Natural killer cell (primary cell): ENCODE measurements at regions not wholly inside any gene's neighbourhood (a gene's known extent, or its start where the extent isn't known, plus 50 kb on each side); places are given as distances from the start of the nearest gene placed in this dataset.

Experiments
- ATAC-seq, 3 donors: fragments of 150-1000 bp in 2 of 3; fragments of 200-7000 bp in 1 of 3; cut with Tn5 transposase; 1 replicate in 1 of 3; 2 replicates in 2 of 3; pipeline ENCODE4 v1.10.0; 2021; ENCODE audit warnings: mild to moderate bottlenecking in 2 of 3, moderate library complexity in 2 of 3
- DNase-seq, 2 donors: peaks; one replicate each; pipeline versions ENCODE4 v3.0.0 to v3.0.0-alpha.2; 2013 to 2021; ENCODE audit warnings: mixed read lengths in 1 of 2
- H3K27ac ChIP-seq: one replicate; pipeline ENCODE4 v1.5.1; 2013; ENCODE audit warnings: mild to moderate bottlenecking, low read length
- H3K27me3 ChIP-seq: one replicate; pipeline ENCODE4 v1.6.1; 2013; ENCODE audit warnings: low read length; ENCODE audit not compliant: control insufficient read depth, insufficient read depth
- H3K36me3 ChIP-seq: one replicate; pipeline ENCODE4 v1.6.1; 2013; ENCODE audit warnings: low read length; ENCODE audit not compliant: control insufficient read depth, insufficient read depth
- H3K4me1 ChIP-seq: one replicate; pipeline ENCODE4 v1.6.1; 2013; ENCODE audit warnings: low read length; ENCODE audit not compliant: control insufficient read depth, insufficient read depth
- H3K4me3 ChIP-seq: one replicate; pipeline ENCODE4 v1.5.1; 2013; ENCODE audit warnings: low read length
- H3K9me3 ChIP-seq: one replicate; pipeline ENCODE4 v1.6.1; 2013; ENCODE audit warnings: low read length; ENCODE audit not compliant: control insufficient read depth, insufficient read depth
- H3K27ac Mint-ChIP-seq, 2 donors: one replicate each; pipeline ENCODE4 v1.8.0; 2022; ENCODE audit warnings: mild to moderate bottlenecking in 2 of 2, mixed read lengths in 2 of 2, moderate library complexity in 1 of 2
- H3K27me3 Mint-ChIP-seq, 2 donors: one replicate each; pipeline ENCODE4 v1.8.0; 2022; ENCODE audit warnings: low read depth in 2 of 2, mixed read lengths in 2 of 2
- H3K36me3 Mint-ChIP-seq: one replicate; pipeline ENCODE4 v1.8.0; 2022; ENCODE audit warnings: mixed read lengths
- H3K4me1 Mint-ChIP-seq, 2 donors: one replicate each; pipeline ENCODE4 v1.8.0; 2022; ENCODE audit warnings: mixed read lengths in 2 of 2
- H3K4me3 Mint-ChIP-seq: one replicate; pipeline ENCODE4 v1.8.0; 2022; ENCODE audit warnings: mild to moderate bottlenecking, moderate library complexity, mixed read lengths
- H3K9me3 Mint-ChIP-seq, 2 donors: one replicate each; pipeline ENCODE4 v1.8.0; 2022; ENCODE audit warnings: mixed read lengths in 2 of 2
- WGBS: methylation state at CpG from one replicate; pipeline ENCODE4 v1.1.7; 2013; ENCODE audit warnings: missing lambda C conversion rate; ENCODE audit not compliant: insufficient coverage; 5-methylcytosine and 5-hydroxymethylcytosine counted together
- intact Hi-C: fragments of 100-400 bp; cut with micrococcal nuclease; formaldehyde crosslinking; loops from one replicate; pipeline ENCODE4 v1.14.2; 2022
- TF ChIP-seq, protein P1 (sequence below): fragments of 200-600 bp; IDR thresholded peaks from one replicate; pipeline ENCODE4 v1.8.0; 2022; ENCODE audit warnings: antibody characterized with exemption

GRCh38 chr5:121421646-121422045 is 430.0 kb upstream of the FTMT start:
- DNase-seq (no peak), ATAC-seq (no peak)
- Mint-ChIP-seq H3K4me1 (no peaks in the 10 kb centered on the region), H3K36me3 (peaks cover 8% of the 10 kb centered on the region), H3K27ac (no peak overlapping the region), H3K4me3 (no peak overlapping the region), H3K9me3 (peaks cover 23 to 33% of the 10 kb centered on the region in 2 donors), H3K27me3 (no peaks in the 10 kb centered on the region)
- no peak overlapping the region for H3K27ac ChIP-seq
- H3K36me3 ChIP-seq: no peaks in the 10 kb centered on the region
- peaks cover 3% of the 10 kb centered on the region for H3K9me3 ChIP-seq
- H3K4me3 ChIP-seq: no peak overlapping the region
- no peaks in the 10 kb centered on the region for H3K4me1 ChIP-seq
- no peaks in the 10 kb centered on the region for H3K27me3 ChIP-seq
- intact Hi-C loops: no loop called here
- WGBS: 88% methylated on average over 3 of the region's 3 CpGs
- TF ChIP-seq, protein P1, sequence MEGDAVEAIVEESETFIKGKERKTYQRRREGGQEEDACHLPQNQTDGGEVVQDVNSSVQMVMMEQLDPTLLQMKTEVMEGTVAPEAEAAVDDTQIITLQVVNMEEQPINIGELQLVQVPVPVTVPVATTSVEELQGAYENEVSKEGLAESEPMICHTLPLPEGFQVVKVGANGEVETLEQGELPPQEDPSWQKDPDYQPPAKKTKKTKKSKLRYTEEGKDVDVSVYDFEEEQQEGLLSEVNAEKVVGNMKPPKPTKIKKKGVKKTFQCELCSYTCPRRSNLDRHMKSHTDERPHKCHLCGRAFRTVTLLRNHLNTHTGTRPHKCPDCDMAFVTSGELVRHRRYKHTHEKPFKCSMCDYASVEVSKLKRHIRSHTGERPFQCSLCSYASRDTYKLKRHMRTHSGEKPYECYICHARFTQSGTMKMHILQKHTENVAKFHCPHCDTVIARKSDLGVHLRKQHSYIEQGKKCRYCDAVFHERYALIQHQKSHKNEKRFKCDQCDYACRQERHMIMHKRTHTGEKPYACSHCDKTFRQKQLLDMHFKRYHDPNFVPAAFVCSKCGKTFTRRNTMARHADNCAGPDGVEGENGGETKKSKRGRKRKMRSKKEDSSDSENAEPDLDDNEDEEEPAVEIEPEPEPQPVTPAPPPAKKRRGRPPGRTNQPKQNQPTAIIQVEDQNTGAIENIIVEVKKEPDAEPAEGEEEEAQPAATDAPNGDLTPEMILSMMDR: no peak

DNA sequence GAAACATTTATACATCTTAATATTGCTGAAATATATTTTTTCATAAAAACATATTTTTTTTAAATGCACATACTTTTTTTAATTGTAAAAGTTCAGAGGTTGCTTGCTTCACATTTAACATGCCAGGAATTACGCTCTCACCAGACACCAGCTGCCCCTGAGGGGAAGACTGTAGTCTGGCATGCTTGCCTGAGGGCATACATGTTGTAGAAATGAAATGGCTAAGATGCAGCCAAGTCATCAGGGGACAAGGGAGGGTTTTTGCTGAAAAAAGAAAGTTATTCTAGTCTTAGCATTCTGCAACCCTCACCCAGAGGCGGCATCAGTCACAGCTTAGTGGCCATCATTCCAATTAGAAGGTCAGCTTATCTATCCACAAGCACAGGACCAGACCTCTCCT is 426.7 kb upstream of the FTMT start:
- Histone ChIP-seq H3K4me1 (no peaks in the 10 kb centered on the region), H3K27ac (no peak overlapping the region), H3K9me3 (no peaks in the 10 kb centered on the region), H3K4me3 (no peak overlapping the region), H3K27me3 (no peaks in the 10 kb centered on the region), H3K36me3 (no peaks in the 10 kb centered on the region)
- Mint-ChIP-seq H3K27ac (no peak overlapping the region), H3K4me1 (no peaks in the 10 kb centered on the region), H3K36me3 (peaks cover 8% of the 10 kb centered on the region), H3K27me3 (no peaks in the 10 kb centered on the region), H3K4me3 (no peak overlapping the region), H3K9me3 (peaks cover 18 to 34% of the 10 kb centered on the region in 2 donors)
- 75% methylated on average over 2 of the region's 2 CpGs for WGBS
- ATAC-seq (no peak), DNase-seq (no peak)
- TF ChIP-seq, protein P1: no peak
- intact Hi-C loops: no loop called here

DNA sequence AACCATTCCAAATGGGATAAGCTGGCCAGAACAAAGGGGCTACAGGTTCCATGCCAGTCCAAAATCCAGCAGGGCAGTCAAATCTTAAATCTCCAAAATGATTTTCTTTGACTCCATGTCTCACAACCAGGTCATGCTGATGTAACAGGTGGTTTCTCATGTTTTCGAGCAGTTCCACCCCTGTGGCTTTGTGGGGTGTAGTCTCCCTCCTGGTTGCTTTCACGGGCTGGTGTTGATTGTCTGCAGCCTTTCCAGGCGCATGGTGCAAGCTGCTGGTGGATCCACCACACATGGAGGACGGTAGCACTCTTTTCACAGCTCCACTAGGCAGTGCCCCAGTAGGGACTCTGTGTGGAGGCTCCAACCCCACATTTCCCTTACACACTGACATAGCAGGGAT is 425.5 kb upstream of the FTMT start:
- no peaks in the 10 kb centered on the region for H3K36me3 ChIP-seq
- ATAC-seq (no peak), DNase-seq (no peak)
- TF ChIP-seq, protein P1: no peak
- H3K27me3 Mint-ChIP-seq: no peaks in the 10 kb centered on the region
- no peaks in the 10 kb centered on the region for H3K27me3 ChIP-seq
- no peak overlapping the region for H3K27ac Mint-ChIP-seq
- peaks cover 8% of the 10 kb centered on the region for H3K36me3 Mint-ChIP-seq
- no peaks in the 10 kb centered on the region for H3K9me3 ChIP-seq
- no peak overlapping the region for H3K4me3 ChIP-seq
- no peaks in the 10 kb centered on the region for H3K4me1 ChIP-seq
- WGBS: 78% methylated on average over 4 of the region's 4 CpGs
- no peaks in the 10 kb centered on the region for H3K4me1 Mint-ChIP-seq
- no peak overlapping the region for H3K27ac ChIP-seq
- intact Hi-C loops: no loop called here
- H3K4me3 Mint-ChIP-seq: no peak overlapping the region
- peaks cover 17 to 35% of the 10 kb centered on the region in 2 donors for H3K9me3 Mint-ChIP-seq

GRCh38 chr5:121429761-121430160 is 421.9 kb upstream of the FTMT start:
- H3K36me3 Mint-ChIP-seq: no peaks in the 10 kb centered on the region
- intact Hi-C loops: no loop called here
- no peaks in the 10 kb centered on the region for H3K4me1 ChIP-seq

More at GRCh38 chr5:121429761-121430160, 421.9 kb upstream of the FTMT start:
- Mint-ChIP-seq H3K4me1 (no peaks in the 10 kb centered on the region), H3K9me3 (peaks cover 3 to 21% of the 10 kb centered on the region in 2 donors), H3K4me3 (no peak overlapping the region), H3K27me3 (no peaks in the 10 kb centered on the region), H3K27ac (no peak overlapping the region)
- ATAC-seq (no peak), DNase-seq (no peak)
- Histone ChIP-seq H3K9me3 (no peaks in the 10 kb centered on the region), H3K36me3 (no peaks in the 10 kb centered on the region), H3K27ac (no peak overlapping the region), H3K27me3 (no peaks in the 10 kb centered on the region), H3K4me3 (no peak overlapping the region)
- WGBS: no CpG with 5 or more reads among the region's 1 CpG
- TF ChIP-seq, protein P1: no peak
